Activated CD4-positive, CD25-positive, alpha-beta regulatory T cell (primary cell): ENCODE measurements at regions not wholly inside any gene's neighbourhood (a gene's known extent, or its start where the extent isn't known, plus 50 kb on each side); places are given as distances from the start of the nearest gene placed in this dataset.
"Not testable (repeated sequence)": the region's sequence is repeated elsewhere in the genome, so short reads cannot be mapped to it uniquely, and the experiment has no call there.

Experiments used
- DNase-seq, 4 experiments: peaks; one replicate each; lab custom pipeline; 2025; lab: John Stamatoyannopoulos, UW

GRCh38 chr3:59254976-59255375 is 205.2 kb upstream of the CFAP20DC start:
- no peak for DNase-seq

DNA sequence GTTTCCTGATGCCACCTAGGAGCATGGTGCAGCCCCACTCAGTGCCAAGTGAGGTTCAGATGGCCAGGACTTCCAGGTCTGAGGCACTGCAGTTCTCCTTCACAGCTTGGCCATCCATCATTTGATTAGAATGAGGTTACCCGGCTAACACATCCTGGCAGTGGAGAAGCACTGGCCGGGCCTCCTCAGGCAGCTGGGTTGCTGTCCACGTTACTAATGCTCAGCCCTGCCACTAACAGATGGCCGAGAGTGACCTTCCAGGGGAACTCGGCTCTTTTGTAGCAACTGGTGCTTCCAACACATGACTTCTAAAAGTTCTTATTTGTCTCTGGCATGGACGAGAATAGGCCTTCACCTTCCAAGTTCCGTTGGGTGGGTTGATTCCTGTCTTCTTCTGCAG is 204.6 kb upstream of the CFAP20DC start:
- DNase-seq = no peak

GRCh38 chr3:59253523-59253922 is 203.7 kb upstream of the CFAP20DC start:
- DNase-seq = no peak

GRCh38 chr3:59251869-59252268 is 202.0 kb upstream of the CFAP20DC start:
- DNase-seq = no peak

GRCh38 chr3:59250600-59250999 is 200.8 kb upstream of the CFAP20DC start:
- no peak for DNase-seq

DNA sequence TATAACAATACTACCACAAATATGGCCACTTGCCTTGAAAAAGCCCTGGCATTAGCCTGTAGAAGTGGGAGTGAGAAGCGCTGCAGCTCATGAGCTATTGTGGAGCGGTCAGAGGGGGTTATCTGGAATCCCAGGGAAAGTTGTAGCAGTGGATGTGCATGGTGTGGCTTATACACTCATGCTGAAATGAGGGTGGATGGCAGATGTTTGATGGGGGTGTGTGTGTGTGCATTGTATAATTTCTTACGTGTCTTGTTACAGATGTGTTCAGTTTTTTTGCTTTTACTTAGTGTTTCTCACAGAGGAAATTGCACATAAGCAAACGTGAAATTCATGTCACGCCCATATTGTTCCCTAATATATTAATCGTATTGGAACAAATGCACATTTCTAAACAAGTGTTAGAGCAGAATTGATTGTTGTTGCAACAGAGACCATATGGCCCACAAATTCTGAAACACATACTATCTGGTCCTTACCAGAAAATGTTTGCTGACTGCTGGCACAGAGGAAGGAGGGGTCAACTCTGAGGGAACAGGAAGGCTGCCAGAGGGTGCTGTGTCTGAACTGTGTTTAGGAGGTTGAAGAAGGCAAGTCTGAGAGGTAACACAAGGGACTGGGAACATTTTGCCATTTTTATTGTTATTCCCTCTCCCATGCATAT is 200.0 kb upstream of the CFAP20DC start:
- no peak for DNase-seq

DNA sequence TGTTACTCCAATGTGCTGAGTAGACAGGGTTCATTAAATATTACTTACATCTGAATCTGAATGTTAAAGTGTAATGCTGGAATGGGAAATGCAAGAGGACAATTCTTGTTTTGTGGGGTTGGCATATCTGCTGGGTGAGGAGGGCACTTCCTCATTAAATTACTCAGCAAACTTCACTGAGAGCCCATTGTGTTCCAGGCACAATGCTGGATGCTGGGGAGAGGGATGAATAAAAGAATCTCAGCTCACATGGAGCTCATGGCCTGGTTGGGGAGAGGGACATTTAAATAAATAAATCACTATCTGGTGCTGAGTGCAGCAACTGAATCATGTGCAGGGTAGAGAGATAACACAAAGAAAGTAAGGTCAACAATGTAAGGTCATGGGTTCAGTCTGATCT is 199.2 kb upstream of the CFAP20DC start:
- no peak for DNase-seq

DNA sequence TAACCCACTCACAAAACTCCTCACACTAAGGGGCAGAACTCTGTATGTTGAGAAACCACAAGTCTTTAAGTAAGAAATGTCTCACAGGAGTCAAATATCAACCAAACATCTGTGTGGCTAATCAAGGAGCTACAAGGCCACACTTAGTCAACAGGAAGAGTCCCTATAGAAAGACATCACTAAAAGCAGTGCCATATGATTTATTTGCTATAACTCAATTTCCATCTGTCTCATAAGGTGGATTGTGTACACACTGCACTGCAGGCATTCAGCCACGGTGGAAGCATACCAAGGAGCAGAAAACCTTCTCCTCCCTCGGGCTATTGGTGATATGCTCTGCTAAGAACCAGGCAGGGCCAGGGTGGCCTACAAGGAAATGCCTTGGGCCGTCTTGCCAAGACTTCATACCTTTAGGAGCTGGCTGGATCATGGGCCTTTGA is 197.6 kb upstream of the CFAP20DC start:
- no peak for DNase-seq

DNA sequence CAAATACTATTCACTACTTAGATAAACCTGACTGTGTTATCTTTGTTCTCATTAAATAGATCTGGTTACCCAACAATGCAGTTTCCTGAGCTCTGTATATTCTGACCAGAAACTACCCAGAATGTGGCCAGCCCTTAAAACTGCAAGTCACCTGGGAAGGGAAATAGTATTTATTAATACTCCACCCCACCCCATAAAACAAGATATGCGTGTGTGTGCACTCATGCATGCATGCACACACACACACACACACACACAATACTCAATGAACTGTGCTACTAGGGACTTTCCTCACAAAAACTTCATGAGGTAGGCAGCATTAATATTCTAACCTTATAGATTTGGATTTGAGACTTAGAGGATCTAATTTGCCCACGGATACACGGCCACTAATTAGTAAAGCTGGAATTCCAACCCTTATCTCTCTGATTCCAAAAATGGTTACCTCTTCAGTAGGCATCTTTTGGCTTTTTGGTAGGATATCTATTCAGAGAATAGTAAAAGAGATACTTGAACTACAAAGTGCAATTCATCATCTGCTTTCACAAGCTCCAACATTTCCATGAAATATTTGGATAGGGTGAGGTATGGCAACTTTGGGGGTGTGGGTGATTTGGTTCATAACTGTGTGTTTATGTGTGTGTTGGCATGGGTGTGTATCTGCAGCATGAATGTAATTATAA is 197.0 kb upstream of the CFAP20DC start:
- no peak for DNase-seq

GRCh38 chr3:59245859-59246501 is 196.2 kb upstream of the CFAP20DC start:
- DNase-seq = no peak

DNA sequence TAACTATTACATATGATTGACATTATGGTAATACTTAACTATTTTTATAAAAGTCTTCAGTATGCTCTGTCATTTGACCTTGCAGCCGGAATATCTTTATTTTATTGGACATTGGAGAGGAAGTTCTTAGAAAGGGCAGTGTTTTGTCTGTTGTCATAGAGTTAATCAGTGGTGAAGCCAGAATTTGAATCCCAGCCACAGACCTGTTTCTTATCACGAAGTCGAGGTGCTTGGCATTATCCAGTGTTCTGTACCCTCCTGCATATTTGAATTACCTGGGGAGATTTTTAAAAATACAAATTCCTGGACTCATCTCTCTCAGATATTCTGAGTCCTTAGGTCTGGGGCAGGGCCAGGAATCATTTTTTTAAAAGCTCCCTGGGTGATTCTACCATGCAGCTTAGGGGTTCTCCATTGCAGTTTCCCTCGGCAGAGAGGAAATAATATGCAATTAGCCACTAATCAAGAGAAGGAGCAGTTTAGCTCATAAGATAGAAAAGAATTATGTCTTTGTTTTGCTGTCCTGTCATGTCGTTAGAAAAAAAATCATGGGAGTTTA is 195.6 kb upstream of the CFAP20DC start:
- no peak for DNase-seq

DNA sequence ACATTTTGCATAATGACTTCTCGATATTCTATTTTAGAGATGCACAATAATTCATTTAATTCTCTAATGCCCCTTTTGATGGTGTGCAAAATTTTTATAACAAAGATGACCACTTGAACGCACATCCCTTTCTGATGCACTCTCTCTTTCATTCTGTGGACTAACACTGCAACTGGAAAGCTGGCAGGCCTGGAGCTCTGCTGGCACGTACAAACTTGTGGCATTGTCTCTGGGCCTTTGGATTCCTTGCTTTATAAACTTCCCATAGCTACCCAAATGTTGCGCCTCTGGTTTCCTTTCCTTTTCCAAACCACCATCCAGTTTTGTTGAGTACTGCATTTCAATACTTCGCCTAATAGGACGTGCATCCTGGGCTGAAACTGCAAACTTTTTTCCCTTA is 194.5 kb upstream of the CFAP20DC start:
- DNase-seq = no peak

DNA sequence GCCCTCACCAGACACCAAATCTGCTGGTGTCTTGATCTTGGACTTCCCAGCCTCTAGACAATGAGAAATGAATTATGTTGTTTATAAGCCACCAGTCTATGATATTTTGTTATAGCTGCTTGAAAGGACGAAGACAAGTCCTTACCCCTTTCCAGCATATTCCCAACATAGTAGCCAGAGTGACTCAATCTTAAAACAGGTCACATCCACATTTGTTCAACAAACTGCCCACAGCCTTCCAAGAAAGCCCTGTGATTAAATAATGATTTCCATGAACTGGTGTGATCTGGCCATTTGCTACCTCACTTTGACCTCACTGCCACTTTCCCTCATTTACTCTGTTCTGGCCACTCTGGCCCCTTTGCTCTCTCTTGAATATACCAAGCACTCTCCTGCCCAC is 193.7 kb upstream of the CFAP20DC start:
- DNase-seq = no peak

DNA sequence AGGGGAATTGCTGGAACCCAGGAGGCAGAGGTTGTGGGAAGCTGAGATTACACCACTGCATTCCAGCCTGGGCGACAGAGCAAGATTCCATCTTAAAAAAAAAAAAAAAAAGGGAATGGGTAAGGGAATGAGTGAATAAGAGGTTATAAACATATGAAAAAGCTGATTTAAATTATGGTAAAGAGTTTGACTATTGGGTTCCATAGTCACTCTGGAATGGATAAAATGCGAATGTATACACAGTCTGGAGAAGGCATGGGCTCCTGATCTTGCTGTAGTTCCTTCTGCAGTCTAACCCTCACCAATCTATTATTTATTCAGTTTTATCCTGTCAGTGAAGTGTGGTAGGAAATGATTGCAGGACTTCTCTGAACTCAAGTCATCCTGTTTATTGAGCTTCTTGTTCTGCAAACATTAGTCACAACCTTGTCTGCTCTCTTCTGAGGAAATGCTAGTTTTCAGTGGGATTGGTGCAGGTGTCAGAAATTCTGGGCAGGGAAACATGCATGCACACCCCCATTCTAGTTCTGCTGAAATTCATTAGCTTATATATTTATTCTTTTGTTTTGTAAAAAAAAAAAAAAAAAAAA is 190.9 kb upstream of the CFAP20DC start:
- no peak for DNase-seq

GRCh38 chr3:59237121-59237520 is 187.3 kb upstream of the CFAP20DC start:
- no peak for DNase-seq

DNA sequence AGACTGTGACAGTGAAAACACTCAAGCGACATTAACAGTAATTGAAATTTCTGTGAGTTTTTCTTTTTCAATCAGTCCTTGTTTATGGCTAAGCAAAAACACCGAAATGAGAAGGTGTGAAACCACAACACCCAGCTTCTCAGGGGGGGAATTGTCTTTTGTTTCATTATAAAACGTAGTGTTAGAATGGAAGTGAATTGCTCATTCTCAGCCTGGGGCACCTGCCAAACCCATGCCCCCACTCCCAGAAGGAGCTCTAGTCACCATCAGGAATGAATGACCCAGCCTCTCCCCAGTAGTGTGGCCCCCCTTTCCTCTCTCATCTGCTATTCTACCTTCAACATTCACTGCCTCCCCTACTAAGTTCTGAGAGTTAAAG is 185.8 kb upstream of the CFAP20DC start:
- DNase-seq = no peak

DNA sequence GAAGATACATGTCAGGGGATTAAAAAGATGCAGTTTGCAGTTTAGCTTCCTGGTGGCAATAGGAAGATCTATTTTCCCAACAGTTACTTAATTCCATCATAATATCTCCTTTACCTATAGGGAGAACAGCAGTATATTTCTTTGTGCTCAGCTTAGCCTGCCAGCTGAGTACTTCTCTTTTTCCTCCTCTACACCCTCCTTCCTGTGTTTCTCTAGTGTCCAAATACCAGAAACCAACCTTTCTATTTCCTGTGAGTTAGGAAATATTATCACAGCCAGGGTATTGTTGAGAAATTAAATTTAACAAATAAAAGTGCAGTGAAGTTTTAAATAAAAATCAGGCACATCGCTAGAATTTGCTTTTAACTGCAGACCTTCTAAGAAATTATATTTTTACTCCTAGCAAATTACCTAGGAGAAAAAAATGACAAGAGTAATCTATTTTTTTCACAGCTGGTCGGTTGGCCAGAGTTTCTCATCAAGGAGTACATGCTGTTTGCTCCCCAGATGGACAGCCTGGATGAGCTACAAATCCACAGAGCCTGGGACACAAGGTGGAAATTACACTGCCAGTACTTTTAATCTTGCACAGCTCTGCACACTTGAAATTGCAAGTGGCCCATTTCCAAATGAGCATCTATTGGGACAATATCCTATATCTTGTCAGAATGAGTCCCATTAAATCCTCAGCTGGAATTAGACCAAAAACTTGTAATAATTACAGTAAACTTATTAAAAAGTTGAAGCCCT is 185.2 kb upstream of the CFAP20DC start:
- no peak for DNase-seq

DNA sequence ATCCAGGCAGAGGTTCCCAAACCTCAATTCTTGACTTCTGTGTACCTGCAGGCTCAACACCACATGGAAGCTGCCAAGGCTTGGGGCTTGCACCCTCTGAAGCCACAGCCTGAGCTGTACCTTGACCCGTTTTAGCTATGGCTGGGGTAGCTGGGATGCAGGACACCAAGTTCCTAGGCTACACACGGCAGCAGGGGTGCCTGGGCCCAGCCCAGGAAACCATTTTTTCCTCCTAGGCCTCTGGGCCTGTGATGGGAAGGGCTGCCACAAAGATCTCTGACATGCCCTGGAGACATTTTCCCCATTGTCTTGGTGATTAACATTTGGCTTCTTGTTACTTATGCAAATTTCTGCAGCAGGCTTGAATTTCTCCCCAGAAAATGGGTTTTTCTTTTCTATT is 180.6 kb upstream of the CFAP20DC start:
- DNase-seq = not testable (repeated sequence)

DNA sequence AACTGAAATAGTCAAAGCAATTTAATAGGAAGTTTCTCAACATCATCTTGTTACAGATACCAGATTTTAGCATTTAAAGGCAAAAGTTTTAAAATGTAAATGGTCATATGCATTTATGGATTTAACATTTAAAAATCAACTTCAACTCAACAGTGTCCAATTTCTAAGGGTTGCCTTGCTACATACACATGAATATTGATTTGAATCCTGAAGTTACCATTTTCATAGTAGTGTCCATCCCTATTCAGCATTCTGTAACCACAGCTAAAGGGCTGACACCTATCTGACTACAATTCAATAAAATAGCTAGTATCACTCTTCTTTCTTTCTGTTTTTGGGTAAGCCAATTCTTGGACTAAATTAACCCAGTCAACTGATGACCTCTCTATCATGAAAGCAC is 164.0 kb upstream of the CFAP20DC start:
- DNase-seq = no peak

DNA sequence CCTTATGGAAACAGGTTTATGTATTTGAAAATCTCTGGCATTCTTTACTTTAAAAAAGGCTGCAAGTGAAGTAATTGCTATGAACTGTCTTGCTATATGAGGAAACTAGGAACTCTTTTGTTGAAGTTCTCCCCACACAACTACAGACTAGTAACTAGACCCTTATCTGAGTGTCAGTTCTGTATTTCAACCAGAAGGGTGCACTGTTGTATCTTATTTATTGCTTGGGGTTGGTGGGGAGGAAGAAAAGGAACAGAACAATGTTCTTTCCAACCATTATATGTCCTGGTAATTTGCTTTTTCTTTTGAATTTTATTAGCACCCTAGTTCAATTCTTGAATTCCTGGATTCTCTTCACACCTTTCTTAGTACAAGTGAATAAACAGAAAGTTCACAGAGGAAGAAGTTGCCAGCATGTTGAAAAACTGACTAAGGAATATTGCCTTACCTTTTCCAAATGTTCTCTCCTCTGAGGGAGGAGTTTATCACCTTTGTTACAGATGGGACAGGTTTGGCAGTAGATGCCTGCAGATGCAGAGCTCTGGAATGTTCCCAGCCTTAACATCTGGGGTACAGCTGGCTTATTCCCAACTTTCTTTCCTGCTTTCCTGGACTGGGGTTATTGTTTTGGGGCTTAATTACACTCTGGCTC is 162.4 kb upstream of the CFAP20DC start:
- no peak for DNase-seq

DNA sequence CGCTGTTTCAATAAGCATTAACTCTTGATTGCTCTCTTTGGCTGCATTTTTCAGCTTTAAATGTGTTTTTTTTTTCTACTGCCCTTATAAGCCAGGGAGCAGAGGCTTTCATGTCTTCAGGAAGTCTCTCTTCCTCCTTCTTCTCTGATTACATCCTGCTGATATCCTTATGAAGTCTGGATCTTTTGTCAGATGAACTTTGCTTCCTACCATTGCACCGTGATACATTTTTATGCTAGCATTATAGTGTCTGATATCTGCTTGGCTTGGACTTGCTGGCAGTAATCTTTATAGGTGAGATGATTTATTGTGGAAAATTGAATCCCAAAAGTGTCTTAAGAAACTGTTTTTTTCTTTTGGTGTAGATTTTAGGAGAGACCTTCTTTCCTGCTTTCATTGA is 160.4 kb upstream of the CFAP20DC start:
- no peak for DNase-seq

DNA sequence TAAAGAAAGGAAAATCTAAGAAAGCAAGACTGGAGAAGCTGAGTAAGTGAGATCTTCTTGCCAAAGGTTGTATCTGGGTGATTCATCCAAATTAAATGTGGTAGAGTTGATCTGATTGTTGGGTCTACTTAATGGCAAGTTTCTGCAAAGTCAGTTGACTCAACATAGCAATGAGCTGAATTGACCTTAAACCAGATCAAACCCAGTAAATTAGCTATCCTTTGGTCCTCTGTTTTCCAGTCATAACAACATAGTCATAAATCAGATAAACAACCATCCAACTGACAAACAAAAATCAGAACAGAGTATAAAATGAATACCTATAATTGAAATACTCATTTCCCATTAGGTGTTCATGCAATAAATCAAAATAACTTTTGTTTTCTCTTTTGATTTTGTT is 142.6 kb upstream of the CFAP20DC start:
- no peak for DNase-seq
